NCI-H1436 treated with DMSO at 0.1 percent for 48 hours (cell line): ENCODE measurements at regions not wholly inside any gene's neighbourhood (a gene's known extent, or its start where the extent isn't known, plus 50 kb on each side); places are given as distances from the start of the nearest gene placed in this dataset.
"Not testable (repeated sequence)": the region's sequence is repeated elsewhere in the genome, so short reads cannot be mapped to it uniquely, and the experiment has no call there.

ENCODE experiments used
- DNase-seq: peaks from one replicate; lab custom pipeline; 2025; lab: John Stamatoyannopoulos, UW

GRCh38 chr5:98314292-98314691, 459.2 kb upstream of the RGMB start:
- no peak for DNase-seq

GRCh38 chr5:98318386-98318785, 455.1 kb upstream of the RGMB start:
- no peak for DNase-seq

- DNase-seq, result no peak
Measured at GRCh38 chr5:98319299-98320011, 454.0 kb upstream of the RGMB start.

GRCh38 chr5:98320343-98320742, 453.1 kb upstream of the RGMB start:
- no peak for DNase-seq

DNA sequence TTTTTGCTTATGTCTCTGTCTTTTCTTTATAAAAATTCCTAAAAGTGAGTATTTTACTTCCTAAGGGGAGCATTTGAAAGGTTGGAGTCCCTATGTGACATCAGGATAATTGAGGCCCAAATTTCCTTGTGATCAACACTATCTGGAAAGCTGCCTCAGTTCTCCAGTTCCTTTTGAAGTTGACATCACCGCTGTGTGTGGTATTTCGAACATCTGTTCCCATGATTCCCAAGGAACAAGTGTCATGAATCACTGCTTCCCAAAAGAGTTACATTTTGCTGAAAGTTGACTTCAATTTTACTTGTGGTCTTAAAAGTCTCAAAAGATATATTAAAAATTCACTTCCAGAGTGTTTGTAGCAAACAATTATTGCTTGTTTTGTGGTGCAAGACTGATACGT, 452.1 kb upstream of the RGMB start:
- DNase-seq, result no peak

DNA sequence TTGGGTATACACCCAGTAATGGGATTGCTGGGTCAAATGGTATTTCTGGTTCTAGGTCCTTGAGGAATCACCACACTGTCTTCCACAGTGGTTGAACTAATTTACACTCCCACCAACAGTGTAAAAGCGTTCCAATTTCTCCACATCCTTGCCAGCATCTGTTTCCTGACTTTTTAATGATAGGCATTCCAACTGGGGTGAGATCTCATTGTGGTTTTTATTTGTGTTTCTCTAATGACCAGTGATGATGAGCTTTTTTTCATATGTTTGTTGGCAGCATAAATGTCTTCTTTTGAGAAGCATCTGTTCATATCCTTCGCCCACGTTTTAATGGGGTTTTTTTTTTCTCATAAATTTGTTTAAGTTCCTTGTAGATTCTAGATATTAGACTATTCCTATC, 448.3 kb upstream of the RGMB start:
- DNase-seq, result not testable (repeated sequence)

DNA sequence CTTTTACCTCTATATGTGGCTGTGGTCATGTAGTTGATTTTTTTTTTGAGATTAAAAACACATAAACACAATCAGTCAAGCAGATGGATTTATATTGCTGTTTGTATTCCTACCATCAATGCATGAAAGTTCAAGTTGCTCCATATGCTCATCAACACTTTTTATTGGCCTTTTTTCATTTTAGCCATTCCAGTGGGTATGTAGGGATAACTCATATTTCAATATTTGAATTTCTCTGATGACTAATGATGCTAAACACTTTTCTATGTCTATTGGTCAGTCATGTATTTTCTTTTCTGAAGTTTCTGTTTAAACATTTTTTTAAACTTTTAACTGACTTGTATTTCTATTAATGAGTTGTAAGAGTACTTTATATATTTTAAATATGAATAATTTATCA, 445.4 kb upstream of the RGMB start:
- DNase-seq, result no peak

GRCh38 chr5:98330871-98331270, 442.6 kb upstream of the RGMB start:
- DNase-seq, result no peak

- no peak for DNase-seq
Measured at GRCh38 chr5:98333921-98334320, 439.5 kb upstream of the RGMB start.

DNA sequence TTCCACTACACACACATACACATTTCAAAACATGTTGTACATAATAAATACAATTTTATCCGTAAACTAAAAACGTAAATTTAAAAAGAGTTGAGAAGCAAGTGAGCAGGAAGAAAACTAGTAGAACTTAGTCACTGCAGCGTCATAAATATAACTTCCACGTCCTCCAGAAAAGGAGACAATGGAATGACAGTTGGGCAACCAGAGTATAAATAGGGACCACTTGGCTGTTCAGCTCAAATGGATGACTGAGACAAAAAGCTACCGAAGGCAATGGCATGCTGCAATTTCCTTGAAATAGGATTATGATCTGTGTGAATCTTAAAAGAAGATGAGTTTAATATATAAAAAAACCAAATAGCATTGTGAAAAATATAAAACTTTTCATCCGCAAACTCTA, 438.5 kb upstream of the RGMB start:
- DNase-seq, result no peak

GRCh38 chr5:98339141-98339848, 434.2 kb upstream of the RGMB start:
- DNase-seq, result no peak

DNA sequence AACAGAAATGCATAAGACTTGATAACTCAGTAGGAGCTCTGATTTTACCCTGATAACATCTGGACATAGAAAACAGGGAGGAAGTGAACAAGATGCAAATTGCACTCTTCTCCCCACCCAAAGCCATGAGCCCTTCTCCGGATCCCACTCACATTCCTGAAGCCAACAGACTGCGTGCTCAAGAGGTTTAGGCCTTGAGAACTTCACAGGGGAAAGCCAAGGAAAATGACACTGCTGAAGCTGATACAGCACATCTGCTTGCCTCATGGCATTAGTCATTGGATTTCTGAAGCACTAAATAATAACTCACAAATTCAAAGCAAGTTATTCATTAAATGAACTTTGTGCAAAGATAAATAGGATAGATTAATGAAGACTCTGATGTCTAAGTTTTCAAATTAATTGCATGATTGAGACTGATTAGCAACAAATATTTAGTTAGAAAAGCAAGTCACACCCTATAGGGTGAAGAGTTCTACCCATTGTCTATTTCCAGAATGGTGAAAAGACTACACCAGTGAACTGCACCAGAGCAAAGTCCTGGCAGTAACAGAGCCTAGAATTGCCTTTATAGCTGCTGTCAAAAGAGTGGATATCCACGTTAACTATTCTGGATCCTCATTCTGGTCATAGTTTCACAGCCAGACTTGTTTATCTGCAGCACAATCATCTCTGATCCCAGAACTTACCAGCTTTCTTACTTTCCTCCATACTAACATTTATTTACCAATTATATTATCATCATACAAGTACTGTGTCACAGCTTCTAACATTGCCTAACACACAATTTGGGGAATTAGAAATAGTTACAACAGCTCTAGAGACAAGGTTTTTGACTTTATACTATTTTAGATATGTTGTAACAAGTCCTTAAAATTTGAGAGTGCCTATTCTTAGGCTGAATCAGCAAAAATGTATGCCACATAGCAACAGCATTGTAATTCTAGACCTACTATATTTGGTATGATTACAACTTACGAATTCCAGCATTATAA, 432.1 kb upstream of the RGMB start:
- no peak for DNase-seq

- not testable (repeated sequence) for DNase-seq
Measured at GRCh38 chr5:98342958-98343660, 430.4 kb upstream of the RGMB start.

DNA sequence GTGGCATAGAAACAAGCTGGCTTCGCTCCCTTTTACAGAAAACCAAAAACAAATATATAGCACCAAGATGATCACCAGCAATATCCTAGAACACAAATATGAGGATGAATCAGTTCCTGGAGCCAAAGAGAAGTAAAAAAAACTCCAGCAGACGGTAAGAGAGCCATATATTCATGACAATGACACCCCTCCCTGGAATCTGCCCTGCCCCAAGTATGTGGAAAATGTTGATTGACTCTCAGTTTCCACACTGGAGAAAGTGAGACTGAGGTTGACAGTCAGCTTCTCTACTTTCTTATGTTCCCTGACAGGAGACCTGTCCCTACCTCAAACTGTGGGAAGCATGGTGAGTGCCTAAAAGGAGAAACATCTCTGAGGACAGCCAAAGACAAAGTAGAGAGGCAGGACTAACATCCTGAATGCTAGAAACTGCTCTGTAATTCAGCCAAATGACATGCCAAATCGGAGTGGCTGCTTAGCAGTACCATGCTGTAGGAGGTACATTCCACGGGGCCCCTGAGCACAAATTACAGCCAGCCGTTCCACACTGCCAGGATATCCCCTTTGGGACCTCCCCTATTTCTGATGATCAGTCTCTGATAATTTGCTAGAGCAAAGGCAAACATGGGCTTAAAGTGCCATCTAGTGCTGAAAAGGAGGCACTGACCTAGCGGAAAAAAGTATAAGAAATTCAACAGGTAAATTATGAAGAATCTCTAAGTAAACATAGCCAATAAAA, 424.0 kb upstream of the RGMB start:
- no peak for DNase-seq

DNA sequence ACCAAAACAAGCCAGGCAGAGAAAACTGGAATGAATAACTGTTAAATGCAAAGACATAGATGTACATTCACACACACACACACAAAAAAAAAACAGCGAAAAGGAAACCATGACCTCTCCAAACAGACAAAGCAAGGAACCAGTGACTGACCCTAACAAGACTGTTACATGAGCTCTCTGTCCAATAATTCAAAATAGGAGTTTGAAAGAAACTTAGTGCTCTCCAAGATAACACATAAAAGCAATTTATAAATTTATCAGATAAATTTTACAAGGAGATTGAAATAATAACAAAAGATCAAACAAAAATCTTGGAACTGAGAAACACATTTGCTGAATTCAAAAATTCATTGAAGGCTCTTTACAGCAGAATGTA, 423.5 kb upstream of the RGMB start:
- no peak for DNase-seq

DNA sequence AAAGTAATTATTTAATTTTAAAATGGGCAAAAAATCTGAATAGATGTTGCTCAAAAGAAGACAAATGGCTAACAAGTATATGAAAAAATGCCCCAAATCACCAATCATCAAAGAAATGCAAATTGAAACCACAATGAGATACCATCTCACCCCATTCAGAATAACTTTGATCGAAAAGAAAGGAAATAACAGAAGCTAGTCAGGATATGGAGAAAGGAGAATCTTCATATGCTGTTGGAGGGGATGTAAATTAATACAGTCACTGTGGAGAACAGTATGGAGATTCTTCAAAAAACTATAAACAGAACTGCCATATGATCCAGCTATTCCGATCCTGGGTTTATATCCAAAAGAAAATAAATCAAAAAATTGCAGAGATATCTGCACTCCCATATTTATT, 418.5 kb upstream of the RGMB start:
- DNase-seq, result no peak

DNA sequence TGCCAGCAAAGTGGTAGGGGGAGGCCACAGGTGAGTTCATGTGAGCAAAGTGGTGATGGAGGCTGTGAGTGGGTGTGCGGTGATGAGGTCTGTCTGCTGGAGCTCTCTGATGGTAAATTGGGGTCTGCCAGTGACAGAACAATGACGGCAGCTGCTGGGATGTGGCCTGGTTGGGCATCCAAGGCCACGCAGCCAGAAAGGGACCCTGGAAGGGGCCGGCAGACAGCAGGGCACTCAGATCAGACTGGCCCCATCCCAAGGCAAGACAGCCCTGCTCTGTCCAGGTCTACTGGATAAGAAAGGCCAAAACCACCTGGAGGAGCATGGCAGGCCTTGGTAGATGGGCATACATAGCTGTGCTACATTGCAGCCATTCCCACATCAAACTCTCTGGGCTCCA, 412.9 kb upstream of the RGMB start:
- no peak for DNase-seq

- DNase-seq, result no peak
Measured at GRCh38 chr5:98363157-98363556, 410.3 kb upstream of the RGMB start.

DNA sequence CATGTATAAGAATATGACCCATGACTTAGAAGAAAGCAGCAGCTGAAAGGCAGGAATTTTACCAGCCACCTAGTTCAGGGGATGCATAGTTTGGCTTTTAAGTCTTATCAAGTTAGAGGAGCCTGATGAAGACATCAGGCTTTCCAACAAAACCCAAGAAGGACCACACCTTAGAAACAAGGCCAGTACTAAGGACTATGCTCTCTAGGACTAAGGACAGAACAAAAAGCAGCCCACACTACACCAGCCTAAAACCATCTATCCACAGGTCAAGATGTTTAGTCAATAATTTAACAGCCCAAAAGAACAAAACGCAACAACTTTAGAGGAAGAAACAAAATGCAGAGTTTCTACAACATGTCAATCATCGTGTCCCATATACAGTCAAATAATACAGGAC, 408.9 kb upstream of the RGMB start:
- DNase-seq, result no peak

DNA sequence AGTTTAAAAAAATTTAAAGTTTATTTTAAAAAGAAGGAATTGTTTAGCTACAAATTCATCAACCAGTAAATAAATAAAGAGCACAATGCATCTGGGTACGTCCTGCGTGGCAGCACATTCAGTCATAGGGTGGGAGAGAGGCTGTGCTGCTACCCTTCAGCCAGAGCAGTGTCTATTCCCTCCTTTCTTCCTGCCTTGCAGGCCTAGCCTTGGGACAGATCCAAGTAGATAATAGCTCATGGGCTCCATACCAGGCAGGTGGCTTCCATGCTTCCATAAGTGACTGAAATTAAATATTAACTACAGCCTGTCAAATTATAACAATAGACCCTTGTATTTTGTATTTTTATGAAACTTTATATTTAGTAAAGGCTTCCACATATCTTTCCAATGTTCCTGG, 408.3 kb upstream of the RGMB start:
- DNase-seq, result no peak

- no peak for DNase-seq
Measured at GRCh38 chr5:98368141-98368540, 405.3 kb upstream of the RGMB start.
